HG02970 (cell line): ENCODE measurements at regions not wholly inside any gene's neighbourhood (a gene's known extent, or its start where the extent isn't known, plus 50 kb on each side); places are given as distances from the start of the nearest gene placed in this dataset.

Experiments used
- ATAC-seq: cut with Tn5 transposase; IDR thresholded peaks from one replicate; pipeline ENCODE4 v1.9.1; 2021; ENCODE audit warnings: mild to moderate bottlenecking, moderate library complexity, moderate number of reproducible peaks; ENCODE audit not compliant: unreplicated experiment, low FRiP score

GRCh38 chr9:129235041-129235930 is 57.2 kb upstream of the IER5L start:
- ATAC-seq: no peak

GRCh38 chr9:129234491-129234890 is 56.4 kb upstream of the IER5L start:
- ATAC-seq: no peak

DNA sequence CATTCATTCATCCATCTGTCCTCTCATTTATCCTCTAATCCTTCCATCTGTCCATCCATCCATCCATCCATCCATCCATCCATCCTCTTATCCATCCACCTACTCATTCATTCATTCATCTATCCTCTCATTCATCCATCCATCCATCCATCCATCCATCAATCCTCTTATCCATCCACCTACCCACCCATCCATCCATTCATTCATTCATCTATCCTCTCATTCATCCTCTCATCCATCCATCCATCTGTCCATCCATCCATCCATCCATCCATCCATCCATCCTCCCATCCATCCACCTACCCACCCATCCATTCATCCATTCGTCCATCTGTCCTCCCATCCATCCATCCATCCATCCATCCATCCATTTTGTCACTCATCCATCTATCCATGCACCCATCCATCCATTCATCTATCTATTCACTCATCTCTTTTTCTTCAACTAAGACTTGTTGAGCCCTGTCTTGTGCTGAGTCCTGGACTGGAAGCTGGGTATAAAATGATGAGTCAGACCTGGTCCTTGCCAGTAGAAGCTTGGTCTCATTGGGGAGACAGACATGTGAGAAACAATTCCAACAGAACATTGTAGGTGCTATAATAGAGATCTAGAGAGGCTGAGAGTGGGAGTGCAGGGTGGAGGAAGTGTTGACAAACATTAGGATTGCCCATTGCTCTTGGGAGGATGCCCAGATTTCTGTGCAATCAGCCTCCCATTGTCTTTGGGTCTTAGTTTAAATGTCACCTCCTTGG is 55.0 kb upstream of the IER5L start:
- ATAC-seq: no peak

DNA sequence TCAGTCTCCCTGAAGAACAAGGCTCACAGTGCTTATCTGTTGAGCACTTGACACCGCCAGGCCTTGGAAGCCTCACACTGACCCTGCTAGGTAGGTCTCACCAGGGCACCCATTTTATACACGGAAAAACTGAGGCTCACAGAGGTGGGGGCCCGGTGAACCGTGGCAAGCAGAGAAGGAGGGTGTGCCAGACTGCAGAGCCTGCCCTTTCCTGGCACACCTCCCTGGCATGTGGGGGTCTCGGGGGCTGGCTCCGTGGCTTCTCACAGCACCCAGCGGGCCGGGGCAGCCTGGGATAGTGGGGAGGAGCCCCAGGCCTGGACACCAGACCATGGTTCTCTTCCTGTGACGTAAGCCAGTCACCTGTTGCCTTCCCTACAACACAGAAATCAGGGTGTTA is 53.7 kb upstream of the IER5L start:
- ATAC-seq: no peak

DNA sequence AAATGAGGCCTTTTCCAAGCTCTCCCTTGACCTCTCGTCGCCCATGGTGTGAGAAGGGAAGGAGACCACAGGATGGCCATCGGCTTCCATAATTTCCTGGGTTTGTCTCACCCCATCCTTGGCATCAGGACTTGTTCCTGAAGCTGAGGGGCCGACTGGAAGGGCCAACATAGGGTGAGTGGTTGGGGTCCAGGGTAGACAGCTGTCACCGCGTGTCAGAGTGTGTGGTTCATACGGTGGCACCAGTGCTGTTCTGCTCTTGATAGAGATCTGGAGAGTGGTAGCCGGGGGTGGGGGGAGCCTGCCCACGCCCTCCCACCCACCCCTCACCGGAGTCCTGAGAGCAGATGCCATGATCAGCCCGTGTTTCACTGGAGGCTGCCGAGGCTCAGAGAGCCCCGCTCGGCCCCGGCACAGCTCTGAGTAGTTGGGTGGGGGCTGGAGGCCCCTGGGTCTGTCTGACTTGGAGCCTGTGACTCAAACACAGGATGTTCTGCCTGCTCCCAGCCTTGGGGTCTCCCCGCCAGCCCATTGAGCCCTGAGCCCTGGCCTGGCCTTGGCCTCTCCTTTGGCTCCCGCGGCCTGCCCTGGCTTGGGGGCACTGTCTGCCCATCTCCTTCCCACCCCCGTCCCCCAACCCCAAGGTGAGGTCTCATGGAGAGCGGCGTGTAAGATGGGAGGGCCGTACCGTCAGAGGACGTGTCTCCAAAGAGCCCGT is 53.1 kb upstream of the IER5L start:
- ATAC-seq: no peak

GRCh38 chr9:129230302-129230701 is 52.2 kb upstream of the IER5L start:
- ATAC-seq: no peak
